IMR-90 (cell line): ENCODE measurements at regions not wholly inside any gene's neighbourhood (a gene's known extent, or its start where the extent isn't known, plus 50 kb on each side); places are given as distances from the start of the nearest gene placed in this dataset.

Experiments used
- ATAC-seq: fragments of 200-7000 bp; cut with Tn5 transposase; 2 replicates; pipeline ENCODE4 v1.9.1; 2020; ENCODE audit warnings: low read depth, mild to moderate bottlenecking, moderate library complexity
- BruUV-seq: library from RNA; stranded (reverse); fragments of 400-500 nt; replicated peaks from 2 replicates; lab custom pipeline; 2021; lab: Mats Ljungman, UMichigan
- CTCF ChIA-PET: fragments of 300-600 bp; formaldehyde crosslinking; extraction: SDS; loops from one replicate; lab custom pipeline; 2021; ENCODE audit warnings: antibody characterized with exemption; lab: Yijun Ruan, JAX
- POLR2A ChIA-PET: fragments of 300-600 bp; sonication (Branson Sonifier 250); formaldehyde crosslinking; loops from one replicate; lab custom pipeline; 2022; ENCODE audit warnings: antibody characterized with exemption; ENCODE audit not compliant: unreplicated experiment; lab: Charles Lee
- DNase-seq: peaks from one replicate; pipeline ENCODE4 v3.0.0; 2013
- H2AFZ ChIP-seq: replicated peaks from 2 replicates; pipeline ENCODE3; 2013; ENCODE audit warnings: low read length, mild to moderate bottlenecking; ENCODE audit not compliant: poor library complexity
- H2AK5ac ChIP-seq: 2 replicates; pipeline ENCODE4 v1.6.1; 2013; ENCODE audit warnings: low read depth, low read length, inconsistent platforms
- H2AK9ac ChIP-seq: replicated peaks from 2 replicates; pipeline ENCODE3; 2013; ENCODE audit warnings: mild to moderate bottlenecking, low read depth, low read length, moderate library complexity; ENCODE audit not compliant: poor library complexity
- H2BK120ac ChIP-seq: 2 replicates; pipeline ENCODE4 v1.6.1; 2013; ENCODE audit warnings: low read depth, low read length, inconsistent platforms
- H2BK15ac ChIP-seq: 3 replicates; pipeline ENCODE4 v1.6.1; 2013; ENCODE audit warnings: low read depth, low read length, inconsistent platforms
- H2BK20ac ChIP-seq: 2 replicates; pipeline ENCODE4 v1.6.1; 2013; ENCODE audit warnings: low read depth, mild to moderate bottlenecking, inconsistent platforms, low read length, moderate library complexity
- H2BK5ac ChIP-seq: 2 replicates; pipeline ENCODE4 v1.6.1; 2013; ENCODE audit warnings: mild to moderate bottlenecking, low read depth, low read length, inconsistent platforms; ENCODE audit not compliant: poor library complexity, severe bottlenecking
- H3K14ac ChIP-seq: replicated peaks from 2 replicates; pipeline ENCODE4 v1.6.1; 2013; ENCODE audit warnings: low read depth, low read length, inconsistent platforms
- H3K18ac ChIP-seq: 2 replicates; pipeline ENCODE4 v1.6.1; 2013; ENCODE audit warnings: low read depth, low read length, control low read depth
- H3K23ac ChIP-seq: 2 replicates; pipeline ENCODE4 v1.6.1; 2013; ENCODE audit warnings: low read depth, low read length, inconsistent platforms
- H3K27ac ChIP-seq: 2 replicates; pipeline ENCODE4 v1.5.1; 2013; ENCODE audit warnings: mild to moderate bottlenecking, control low read depth, low read length; ENCODE audit not compliant: insufficient read depth
- H3K27me3 ChIP-seq: 2 replicates; pipeline ENCODE4 v1.6.1; 2013; ENCODE audit warnings: low read length; ENCODE audit not compliant: control insufficient read depth, insufficient read depth
- H3K36me3 ChIP-seq: 2 replicates; pipeline ENCODE4 v1.6.1; 2013; ENCODE audit warnings: low read length, mixed read lengths; ENCODE audit not compliant: control insufficient read depth, insufficient read depth
- H3K4ac ChIP-seq: 2 replicates; pipeline ENCODE4 v1.6.1; 2013; ENCODE audit warnings: low read depth, low read length, inconsistent platforms
- H3K4me1 ChIP-seq: 2 replicates; pipeline ENCODE4 v1.6.1; 2013; ENCODE audit warnings: low read length, mixed read lengths; ENCODE audit not compliant: control insufficient read depth, insufficient read depth
- H3K4me2 ChIP-seq: 2 replicates; pipeline ENCODE4 v1.6.1; 2013; ENCODE audit warnings: low read depth, mild to moderate bottlenecking, control low read depth, low read length, moderate library complexity
- H3K4me3 ChIP-seq: 2 replicates; pipeline ENCODE4 v1.5.1; 2013; ENCODE audit warnings: low read depth, mild to moderate bottlenecking, control low read depth, low read length, moderate library complexity; ENCODE audit not compliant: insufficient read depth
- H3K56ac ChIP-seq: 2 replicates; pipeline ENCODE4 v1.6.1; 2013; ENCODE audit warnings: low read length, inconsistent platforms; ENCODE audit not compliant: insufficient read depth; ENCODE audit errors: extremely low read depth
- H3K79me1 ChIP-seq, 2 experiments: 2 replicates each; pipeline ENCODE4 v1.6.1; 2013; ENCODE audit warnings: low read length in 2 of 2, inconsistent platforms in 1 of 2, low read depth in 1 of 2
- H3K9ac ChIP-seq: 2 replicates; pipeline ENCODE4 v1.6.1; 2013; ENCODE audit warnings: low read depth, low read length, control low read depth
- H3K9me1 ChIP-seq: 2 replicates; pipeline ENCODE4 v1.6.1; 2013; ENCODE audit warnings: low read length, inconsistent platforms; ENCODE audit not compliant: insufficient read depth
- H3K9me3 ChIP-seq: 2 replicates; pipeline ENCODE4 v1.6.1; 2013; ENCODE audit warnings: low read length; ENCODE audit not compliant: control insufficient read depth, insufficient read depth
- H4K20me1 ChIP-seq: 2 replicates; pipeline ENCODE4 v1.6.1; 2013; ENCODE audit warnings: low read length, inconsistent platforms; ENCODE audit not compliant: insufficient read depth
- H4K5ac ChIP-seq: 2 replicates; pipeline ENCODE4 v1.6.1; 2013; ENCODE audit warnings: mild to moderate bottlenecking, low read depth, low read length, control low read depth
- H4K8ac ChIP-seq, 2 experiments: 2 replicates each; pipeline ENCODE4 v1.6.1; 2013; ENCODE audit warnings: low read depth in 2 of 2, low read length in 2 of 2, control low read depth in 1 of 2, inconsistent platforms in 1 of 2
- H4K91ac ChIP-seq: 2 replicates; pipeline ENCODE4 v1.6.1; 2013; ENCODE audit warnings: low read depth, low read length, inconsistent platforms; ENCODE audit not compliant: insufficient read depth
- BHLHE40 ChIP-seq: fragments of 150-350 bp; IDR thresholded peaks from 2 replicates; pipeline ENCODE4 v1.6.1; 2016; ENCODE audit warnings: mild to moderate bottlenecking, low read depth, low read length
- CEBPB ChIP-seq: IDR thresholded peaks from 2 replicates; pipeline ENCODE4 v1.6.1; 2012; ENCODE audit warnings: low read depth, low read length, improper control_type of control experiment
- CHD1 ChIP-seq: IDR thresholded peaks from 2 replicates; pipeline ENCODE4 v1.6.1; 2012; ENCODE audit warnings: low read depth, low read length, improper control_type of control experiment
- FOS ChIP-seq: fragments of 150-350 bp; IDR thresholded peaks from 2 replicates; pipeline ENCODE4 v1.6.1; 2016; ENCODE audit warnings: low read depth, low read length
- MAFK ChIP-seq: IDR thresholded peaks from 2 replicates; pipeline ENCODE4 v1.6.1; 2012; ENCODE audit warnings: low read depth, low read length, improper control_type of control experiment
- MAZ ChIP-seq: IDR thresholded peaks from 2 replicates; pipeline ENCODE4 v1.6.1; 2012; ENCODE audit warnings: low read depth, mild to moderate bottlenecking, low read length, improper control_type of control experiment, moderate library complexity, borderline replicate concordance
- MXI1 ChIP-seq: IDR thresholded peaks from 2 replicates; pipeline ENCODE4 v1.6.1; 2012; ENCODE audit warnings: low read depth, mild to moderate bottlenecking, low read length, moderate library complexity, borderline replicate concordance
- NFE2L2 ChIP-seq: fragments of 150-350 bp; IDR thresholded peaks from 2 replicates; pipeline ENCODE4 v1.6.1; 2016; ENCODE audit warnings: low read depth, mild to moderate bottlenecking, low read length
- POLR2A ChIP-seq: IDR thresholded peaks from 2 replicates; pipeline ENCODE4 v1.6.1; 2012; ENCODE audit warnings: mild to moderate bottlenecking, low read depth, low read length
- RAD21 ChIP-seq: IDR thresholded peaks from 2 replicates; pipeline ENCODE4 v1.6.1; 2012; ENCODE audit warnings: low read length, improper control_type of control experiment
- RCOR1 ChIP-seq: IDR thresholded peaks from 2 replicates; pipeline ENCODE4 v1.6.1; 2012; ENCODE audit warnings: mild to moderate bottlenecking, low read length, improper control_type of control experiment; ENCODE audit not compliant: insufficient replicate concordance
- RFX5 ChIP-seq: IDR thresholded peaks from 2 replicates; pipeline ENCODE4 v1.8.0; 2012; ENCODE audit warnings: low read depth, mild to moderate bottlenecking, low read length, moderate library complexity
- SMC3 ChIP-seq: fragments of 150-350 bp; IDR thresholded peaks from 2 replicates; pipeline ENCODE4 v1.6.1; 2016; ENCODE audit warnings: low read depth, mild to moderate bottlenecking, antibody characterized with exemption, low read length, moderate library complexity
- WGBS, 2 experiments: methylation state at CpG; one replicate each; pipeline versions ENCODE4 v1.1.5 to v1.1.7; 2013; ENCODE audit warnings: missing lambda C conversion rate in 2 of 2; ENCODE audit not compliant: insufficient read length in 1 of 2; ENCODE audit errors: extremely low coverage in 2 of 2; 5-methylcytosine and 5-hydroxymethylcytosine counted together
- dilution Hi-C: fragments of 300-500 bp; cut with HindIII; formaldehyde crosslinking; loops from one replicate; pipeline ENCODE4 v1.14.3; 2018; ENCODE audit warnings: low sequenced_read_pairs; ENCODE audit not compliant: unreplicated experiment
- in situ Hi-C: fragments of 300-500 bp; cut with MboI; formaldehyde crosslinking; loops from 3 replicates; pipeline ENCODE4 v1.14.3; 2019; ENCODE audit warnings: low sequenced_read_pairs, inconsistent platforms, mixed read lengths
- intact Hi-C: fragments of 100-400 bp; cut with micrococcal nuclease; formaldehyde crosslinking; loops from 2 replicates; pipeline ENCODE4 v1.10.0; 2022
- TF ChIP-seq, protein P1 (sequence below): fragments of 150-350 bp; IDR thresholded peaks from 2 replicates; pipeline ENCODE4 v1.6.1; 2016; ENCODE audit warnings: low read depth, mild to moderate bottlenecking, low read length, moderate library complexity, borderline replicate concordance
- TF ChIP-seq, protein P2 (sequence below): fragments of 150-350 bp; IDR thresholded peaks from 2 replicates; pipeline ENCODE4 v1.6.1; 2017; ENCODE audit warnings: mild to moderate bottlenecking, antibody characterized with exemption, low read length, low read depth
- TF ChIP-seq, protein P3 (sequence below): conservative IDR thresholded peaks from 2 replicates; pipeline ENCODE4 v1.5.1; 2012; ENCODE audit warnings: mild to moderate bottlenecking, low read depth, low read length, improper control_type of control experiment

DNA sequence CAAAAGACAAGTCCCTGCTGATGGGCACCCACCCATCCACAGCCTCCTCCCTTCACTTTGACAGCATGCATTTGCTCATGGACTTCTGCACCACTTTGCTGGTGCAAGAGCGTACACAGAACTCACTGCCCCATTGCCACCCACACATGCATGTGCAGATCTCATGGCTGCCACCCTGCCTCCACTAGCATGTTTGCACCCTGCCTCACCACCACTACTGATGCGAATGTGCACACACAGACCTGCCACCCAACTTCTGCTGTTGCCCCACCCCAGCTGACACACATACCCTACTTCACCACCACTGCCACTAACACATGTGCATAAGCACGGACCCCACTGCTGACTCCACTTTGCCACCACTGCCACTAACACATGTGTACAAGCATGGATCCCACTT is 64.9 kb upstream of the EYS start:
- H2AK5ac ChIP-seq, result no peak overlapping the region
- H4K8ac ChIP-seq, result no peak overlapping the region
- POLR2A ChIA-PET, result no interaction called here
- in situ Hi-C loops (no loop called here), dilution Hi-C loops (no loop called here), intact Hi-C loops (no loop called here)
- no peak overlapping the region for H2BK120ac ChIP-seq
- H3K79me1 ChIP-seq, result no peaks in the 10 kb centered on the region
- ATAC-seq (no peak), DNase-seq (no peak)
- H4K5ac ChIP-seq, result no peak overlapping the region
- H2AFZ ChIP-seq, result no peak overlapping the region
- H3K23ac ChIP-seq, result no peak overlapping the region
- no TSS peak for BruUV-seq
- H4K91ac ChIP-seq, result no peak overlapping the region
- H3K4ac ChIP-seq, result no peak overlapping the region
- no peak overlapping the region for H3K9ac ChIP-seq
- H2BK5ac ChIP-seq, result no peak overlapping the region
- H3K27ac ChIP-seq, result no peak overlapping the region
- H3K36me3 ChIP-seq, result no peaks in the 10 kb centered on the region
- H3K18ac ChIP-seq, result no peak overlapping the region
- no peak overlapping the region for H3K56ac ChIP-seq
- H3K14ac ChIP-seq, result no peak overlapping the region
- H3K9me3 ChIP-seq, result peaks cover 9% of the 10 kb centered on the region; the same call in 1 of the 2 replicates
- no peak overlapping the region for H2BK15ac ChIP-seq
- H3K27me3 ChIP-seq, result no peaks in the 10 kb centered on the region
- H3K4me1 ChIP-seq, result no peaks in the 10 kb centered on the region
- H2AK9ac ChIP-seq, result no peak overlapping the region
- CTCF ChIA-PET, result no interaction called here
- no peak overlapping the region for H3K4me2 ChIP-seq
- no peaks in the 10 kb centered on the region for H3K9me1 ChIP-seq
- no peak overlapping the region for H3K4me3 ChIP-seq
- no peaks in the 10 kb centered on the region for H4K20me1 ChIP-seq
- TF ChIP-seq SMC3 (no peak), MXI1 (no peak), RAD21 (no peak), RCOR1 (no peak), CEBPB (no peak), CHD1 (no peak), FOS (no peak), BHLHE40 (no peak), MAFK (no peak), POLR2A (no peak), MAZ (no peak), RFX5 (no peak), NFE2L2 (no peak)
- TF ChIP-seq, protein P1, sequence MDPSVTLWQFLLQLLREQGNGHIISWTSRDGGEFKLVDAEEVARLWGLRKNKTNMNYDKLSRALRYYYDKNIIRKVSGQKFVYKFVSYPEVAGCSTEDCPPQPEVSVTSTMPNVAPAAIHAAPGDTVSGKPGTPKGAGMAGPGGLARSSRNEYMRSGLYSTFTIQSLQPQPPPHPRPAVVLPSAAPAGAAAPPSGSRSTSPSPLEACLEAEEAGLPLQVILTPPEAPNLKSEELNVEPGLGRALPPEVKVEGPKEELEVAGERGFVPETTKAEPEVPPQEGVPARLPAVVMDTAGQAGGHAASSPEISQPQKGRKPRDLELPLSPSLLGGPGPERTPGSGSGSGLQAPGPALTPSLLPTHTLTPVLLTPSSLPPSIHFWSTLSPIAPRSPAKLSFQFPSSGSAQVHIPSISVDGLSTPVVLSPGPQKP, result no peak
- TF ChIP-seq, protein P2, sequence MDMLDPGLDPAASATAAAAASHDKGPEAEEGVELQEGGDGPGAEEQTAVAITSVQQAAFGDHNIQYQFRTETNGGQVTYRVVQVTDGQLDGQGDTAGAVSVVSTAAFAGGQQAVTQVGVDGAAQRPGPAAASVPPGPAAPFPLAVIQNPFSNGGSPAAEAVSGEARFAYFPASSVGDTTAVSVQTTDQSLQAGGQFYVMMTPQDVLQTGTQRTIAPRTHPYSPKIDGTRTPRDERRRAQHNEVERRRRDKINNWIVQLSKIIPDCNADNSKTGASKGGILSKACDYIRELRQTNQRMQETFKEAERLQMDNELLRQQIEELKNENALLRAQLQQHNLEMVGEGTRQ, result no peak
- TF ChIP-seq, protein P3, sequence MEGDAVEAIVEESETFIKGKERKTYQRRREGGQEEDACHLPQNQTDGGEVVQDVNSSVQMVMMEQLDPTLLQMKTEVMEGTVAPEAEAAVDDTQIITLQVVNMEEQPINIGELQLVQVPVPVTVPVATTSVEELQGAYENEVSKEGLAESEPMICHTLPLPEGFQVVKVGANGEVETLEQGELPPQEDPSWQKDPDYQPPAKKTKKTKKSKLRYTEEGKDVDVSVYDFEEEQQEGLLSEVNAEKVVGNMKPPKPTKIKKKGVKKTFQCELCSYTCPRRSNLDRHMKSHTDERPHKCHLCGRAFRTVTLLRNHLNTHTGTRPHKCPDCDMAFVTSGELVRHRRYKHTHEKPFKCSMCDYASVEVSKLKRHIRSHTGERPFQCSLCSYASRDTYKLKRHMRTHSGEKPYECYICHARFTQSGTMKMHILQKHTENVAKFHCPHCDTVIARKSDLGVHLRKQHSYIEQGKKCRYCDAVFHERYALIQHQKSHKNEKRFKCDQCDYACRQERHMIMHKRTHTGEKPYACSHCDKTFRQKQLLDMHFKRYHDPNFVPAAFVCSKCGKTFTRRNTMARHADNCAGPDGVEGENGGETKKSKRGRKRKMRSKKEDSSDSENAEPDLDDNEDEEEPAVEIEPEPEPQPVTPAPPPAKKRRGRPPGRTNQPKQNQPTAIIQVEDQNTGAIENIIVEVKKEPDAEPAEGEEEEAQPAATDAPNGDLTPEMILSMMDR, result no peak
- no peak overlapping the region for H2BK20ac ChIP-seq
- 64% methylated on average over 1 of the region's 3 CpGs; no CpG with 5 or more reads in 1 of the 2 experiments for WGBS, 2 experiments
